ENCODE measurements at regions not wholly inside any gene's neighbourhood (a gene's known extent, or its start where the extent isn't known, plus 50 kb on each side); places are given as distances from the start of the nearest gene placed in this dataset.
"Not testable (repeated sequence)": the region's sequence is repeated elsewhere in the genome, so short reads cannot be mapped to it uniquely, and the experiment has no call there.

GRCh38 chr14:30023350-30023749 is 95.7 kb upstream of the PRKD1 start:
- H3K4me1 Mint-ChIP-seq, DNase-seq, H3K27ac Mint-ChIP-seq: not testable (repeated sequence)

GRCh38 chr14:30034152-30034551 is 106.5 kb upstream of the PRKD1 start:
- ATAC-seq, result no peak
- no peaks in the 10 kb centered on the region for H3K27me3 Mint-ChIP-seq
- no peak overlapping the region for H3K4me3 Mint-ChIP-seq
- H3K27ac Mint-ChIP-seq, result no peak overlapping the region
- H3K4me1 Mint-ChIP-seq, result no peaks in the 10 kb centered on the region
- H3K9me3 ChIP-seq (ENCODE audit: control insufficient read depth, low read length, poor library complexity, severe bottlenecking), result no peaks in the 10 kb centered on the region
- no peak for DNase-seq
- H3K36me3 Mint-ChIP-seq (ENCODE audit: low read depth), result no peaks in the 10 kb centered on the region

More at GRCh38 chr14:30023350-30023749, 95.7 kb upstream of the PRKD1 start:
- not testable (repeated sequence) for H3K27me3 Mint-ChIP-seq; ATAC-seq; H3K9me3 ChIP-seq (ENCODE audit: control insufficient read depth, low read length, poor library complexity, severe bottlenecking); H3K36me3 Mint-ChIP-seq (ENCODE audit: low read depth); H3K4me3 Mint-ChIP-seq

- H3K9me3 ChIP-seq (ENCODE audit: control insufficient read depth, low read length, poor library complexity, severe bottlenecking), result no peaks in the 10 kb centered on the region
- DNase-seq, result no peak
- Mint-ChIP-seq H3K4me1 (no peaks in the 10 kb centered on the region), H3K36me3 (ENCODE audit: low read depth) (no peaks in the 10 kb centered on the region), H3K4me3 (no peak overlapping the region), H3K27ac (no peak overlapping the region), H3K27me3 (no peaks in the 10 kb centered on the region)
- no peak for ATAC-seq
Measured at GRCh38 chr14:30035361-30035760, 107.7 kb upstream of the PRKD1 start.

- Mint-ChIP-seq H3K4me3 (no peak overlapping the region), H3K27me3 (no peaks in the 10 kb centered on the region), H3K36me3 (ENCODE audit: low read depth) (no peaks in the 10 kb centered on the region), H3K4me1 (no peaks in the 10 kb centered on the region), H3K27ac (no peak overlapping the region)
- ATAC-seq (no peak), DNase-seq (no peak)
- H3K9me3 ChIP-seq (ENCODE audit: control insufficient read depth, low read length, poor library complexity, severe bottlenecking), result no peaks in the 10 kb centered on the region
Measured at GRCh38 chr14:30045720-30046119, 118.1 kb upstream of the PRKD1 start.

GRCh38 chr14:30053103-30053502 is 125.5 kb upstream of the PRKD1 start:
- no peaks in the 10 kb centered on the region for H3K36me3 Mint-ChIP-seq (ENCODE audit: low read depth)
- no peaks in the 10 kb centered on the region for H3K4me1 Mint-ChIP-seq
- no peaks in the 10 kb centered on the region for H3K27me3 Mint-ChIP-seq
- H3K4me3 Mint-ChIP-seq, result no peak overlapping the region
- DNase-seq, result no peak
- no peak overlapping the region for H3K27ac Mint-ChIP-seq
- ATAC-seq, result no peak
- no peaks in the 10 kb centered on the region for H3K9me3 ChIP-seq (ENCODE audit: control insufficient read depth, low read length, poor library complexity, severe bottlenecking)

GRCh38 chr14:30054201-30054600 is 126.6 kb upstream of the PRKD1 start:
- no peaks in the 10 kb centered on the region for H3K9me3 ChIP-seq (ENCODE audit: control insufficient read depth, low read length, poor library complexity, severe bottlenecking)
- no peak for DNase-seq
- no peak for ATAC-seq
- no peaks in the 10 kb centered on the region for H3K27me3 Mint-ChIP-seq
- no peak overlapping the region for H3K27ac Mint-ChIP-seq
- no peaks in the 10 kb centered on the region for H3K4me1 Mint-ChIP-seq
- no peak overlapping the region for H3K4me3 Mint-ChIP-seq
- H3K36me3 Mint-ChIP-seq (ENCODE audit: low read depth), result no peaks in the 10 kb centered on the region

GRCh38 chr14:30058401-30058800 is 130.8 kb upstream of the PRKD1 start:
- no peaks in the 10 kb centered on the region for H3K4me1 Mint-ChIP-seq
- DNase-seq, result no peak
- no peak overlapping the region for H3K4me3 Mint-ChIP-seq
- no peak overlapping the region for H3K27ac Mint-ChIP-seq
- no peaks in the 10 kb centered on the region for H3K9me3 ChIP-seq (ENCODE audit: control insufficient read depth, low read length, poor library complexity, severe bottlenecking)
- H3K36me3 Mint-ChIP-seq (ENCODE audit: low read depth), result no peaks in the 10 kb centered on the region
- no peak for ATAC-seq
- no peaks in the 10 kb centered on the region for H3K27me3 Mint-ChIP-seq

GRCh38 chr14:30063746-30064145 is 136.1 kb upstream of the PRKD1 start:
- ATAC-seq (no peak), DNase-seq (no peak)
- H3K4me1 Mint-ChIP-seq, result no peaks in the 10 kb centered on the region
- H3K27ac Mint-ChIP-seq, result no peak overlapping the region
- no peaks in the 10 kb centered on the region for H3K9me3 ChIP-seq (ENCODE audit: control insufficient read depth, low read length, poor library complexity, severe bottlenecking)
- H3K27me3 Mint-ChIP-seq, result no peaks in the 10 kb centered on the region
- H3K36me3 Mint-ChIP-seq (ENCODE audit: low read depth), result no peaks in the 10 kb centered on the region
- no peak overlapping the region for H3K4me3 Mint-ChIP-seq

GRCh38 chr14:30064454-30064853 is 136.8 kb upstream of the PRKD1 start:
- Mint-ChIP-seq H3K4me1 (no peaks in the 10 kb centered on the region), H3K36me3 (ENCODE audit: low read depth) (no peaks in the 10 kb centered on the region), H3K27me3 (no peaks in the 10 kb centered on the region), H3K4me3 (no peak overlapping the region), H3K27ac (no peak overlapping the region)
- DNase-seq (no peak), ATAC-seq (no peak)
- H3K9me3 ChIP-seq (ENCODE audit: control insufficient read depth, low read length, poor library complexity, severe bottlenecking), result no peaks in the 10 kb centered on the region

- no peak for ATAC-seq
- no peaks in the 10 kb centered on the region for H3K27me3 Mint-ChIP-seq
- no peaks in the 10 kb centered on the region for H3K4me1 Mint-ChIP-seq
- DNase-seq, result no peak
- H3K27ac Mint-ChIP-seq, result no peak overlapping the region
- no peak overlapping the region for H3K4me3 Mint-ChIP-seq
- H3K9me3 ChIP-seq (ENCODE audit: control insufficient read depth, low read length, poor library complexity, severe bottlenecking), result no peaks in the 10 kb centered on the region
- H3K36me3 Mint-ChIP-seq (ENCODE audit: low read depth), result no peaks in the 10 kb centered on the region
Measured at GRCh38 chr14:30069536-30069935, 141.9 kb upstream of the PRKD1 start.

- not testable (repeated sequence) for H3K36me3 Mint-ChIP-seq (ENCODE audit: low read depth); H3K4me1 Mint-ChIP-seq; DNase-seq; H3K9me3 ChIP-seq (ENCODE audit: control insufficient read depth, low read length, poor library complexity, severe bottlenecking); ATAC-seq; H3K27me3 Mint-ChIP-seq; H3K4me3 Mint-ChIP-seq; H3K27ac Mint-ChIP-seq
Measured at GRCh38 chr14:30072454-30072853, 144.8 kb upstream of the PRKD1 start.

GRCh38 chr14:30077946-30078345 is 150.3 kb upstream of the PRKD1 start:
- no peak for DNase-seq
- H3K36me3 Mint-ChIP-seq (ENCODE audit: low read depth), result no peaks in the 10 kb centered on the region
- H3K27me3 Mint-ChIP-seq, result no peaks in the 10 kb centered on the region
- no peak overlapping the region for H3K4me3 Mint-ChIP-seq
- no peaks in the 10 kb centered on the region for H3K4me1 Mint-ChIP-seq
- H3K9me3 ChIP-seq (ENCODE audit: control insufficient read depth, low read length, poor library complexity, severe bottlenecking), result no peaks in the 10 kb centered on the region
- no peak overlapping the region for H3K27ac Mint-ChIP-seq
- no peak for ATAC-seq

- Mint-ChIP-seq H3K4me3 (no peak overlapping the region), H3K4me1 (no peaks in the 10 kb centered on the region), H3K27ac (no peak overlapping the region), H3K36me3 (ENCODE audit: low read depth) (no peaks in the 10 kb centered on the region), H3K27me3 (no peaks in the 10 kb centered on the region)
- DNase-seq (no peak), ATAC-seq (no peak)
- H3K9me3 ChIP-seq (ENCODE audit: control insufficient read depth, low read length, poor library complexity, severe bottlenecking), result no peaks in the 10 kb centered on the region
Measured at GRCh38 chr14:30078811-30079402, 151.3 kb upstream of the PRKD1 start.

GRCh38 chr14:30082486-30082885 is 154.8 kb upstream of the PRKD1 start:
- no peaks in the 10 kb centered on the region for H3K9me3 ChIP-seq (ENCODE audit: control insufficient read depth, low read length, poor library complexity, severe bottlenecking)
- Mint-ChIP-seq H3K36me3 (ENCODE audit: low read depth) (no peaks in the 10 kb centered on the region), H3K27ac (no peak overlapping the region), H3K4me1 (no peaks in the 10 kb centered on the region), H3K27me3 (no peaks in the 10 kb centered on the region), H3K4me3 (no peak overlapping the region)
- ATAC-seq (no peak), DNase-seq (no peak)
